ENCODE measurements at regions not wholly inside any gene's neighbourhood (a gene's known extent, or its start where the extent isn't known, plus 50 kb on each side); places are given as distances from the start of the nearest gene placed in this dataset.
"Not testable (repeated sequence)": the region's sequence is repeated elsewhere in the genome, so short reads cannot be mapped to it uniquely, and the experiment has no call there.

DNA sequence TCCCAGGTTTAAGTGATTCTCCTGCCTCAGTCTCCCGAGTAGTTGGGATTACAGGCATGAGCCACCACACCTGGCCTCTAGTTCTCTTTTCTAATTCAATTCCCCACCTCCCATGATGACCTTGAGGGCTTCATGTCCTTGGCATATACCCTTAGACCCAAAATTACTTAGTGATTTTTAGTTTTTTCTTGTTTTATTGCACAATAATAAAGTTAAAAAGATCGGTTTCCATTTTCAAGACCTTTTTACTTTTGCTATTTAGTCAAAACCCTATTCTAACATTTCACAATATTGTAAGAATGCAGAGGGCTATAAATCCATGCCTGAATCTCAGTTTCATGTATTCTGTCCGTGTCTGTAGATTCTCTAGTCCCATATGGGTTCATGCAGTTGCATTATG lies 354.6 kb upstream of the FANCL start:
- Histone ChIP-seq H3K36me3 (no peaks in the 10 kb centered on the region), H3K9me3 (no peaks in the 10 kb centered on the region), H3K27me3 (no peaks in the 10 kb centered on the region), H3K27ac (no peak overlapping the region), H3K4me3 (no peak overlapping the region), H3K4me1 (no peaks in the 10 kb centered on the region)
- no peak for DNase-seq
- TF ChIP-seq POLR2A (IDR thresholded peaks at IDR 0.05) (no peak), CTCF (IDR thresholded peaks at IDR 0.05) (no peak)

DNA sequence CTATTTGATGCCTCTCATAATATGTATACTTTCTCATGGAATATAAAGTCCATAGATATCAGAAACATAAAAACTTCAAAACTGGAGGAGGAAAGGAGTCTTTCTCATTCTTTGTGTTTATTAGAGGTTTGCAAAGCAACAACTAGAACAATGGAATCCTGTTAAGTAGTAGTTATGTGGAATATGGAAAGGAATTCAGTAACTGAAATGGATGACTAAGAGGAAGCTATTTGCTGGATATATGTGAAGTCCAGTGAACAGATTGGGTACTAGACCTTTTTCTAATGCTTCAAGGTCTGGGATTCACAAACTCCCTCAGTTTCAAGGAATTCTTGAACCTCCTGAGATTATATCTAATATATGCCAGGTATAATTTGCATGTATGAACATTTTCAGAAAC lies 353.6 kb upstream of the FANCL start:
- no peaks in the 10 kb centered on the region for H3K27me3 ChIP-seq
- no peaks in the 10 kb centered on the region for H3K36me3 ChIP-seq
- H3K4me1 ChIP-seq = no peaks in the 10 kb centered on the region
- H3K27ac ChIP-seq = no peak overlapping the region
- H3K4me3 ChIP-seq = no peak overlapping the region
- TF ChIP-seq CTCF (IDR thresholded peaks at IDR 0.05) (no peak), POLR2A (IDR thresholded peaks at IDR 0.05) (no peak)
- DNase-seq = no peak
- no peaks in the 10 kb centered on the region for H3K9me3 ChIP-seq

DNA sequence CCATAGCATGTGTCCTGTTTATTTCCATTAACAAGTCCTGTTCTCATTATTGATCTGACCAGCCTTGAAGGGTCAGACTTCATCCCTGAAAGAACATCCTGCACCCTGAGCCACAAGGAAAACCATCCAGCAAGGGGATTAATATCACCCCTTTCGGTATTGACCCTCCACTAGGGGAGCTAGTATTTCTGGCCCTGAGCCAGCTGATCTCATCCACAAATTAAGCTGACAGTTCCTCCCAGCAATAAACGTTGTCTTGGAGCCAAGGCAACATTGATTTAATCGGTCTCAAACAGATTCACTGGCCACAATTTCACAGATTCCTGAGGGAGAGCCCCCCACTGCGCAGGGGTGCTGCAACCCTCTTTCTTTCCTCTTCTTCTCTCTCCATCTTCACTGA lies 353.1 kb upstream of the FANCL start:
- H3K4me1 ChIP-seq = no peaks in the 10 kb centered on the region
- no peaks in the 10 kb centered on the region for H3K9me3 ChIP-seq
- TF ChIP-seq CTCF (IDR thresholded peaks at IDR 0.05) = no peak
- no peak for TF ChIP-seq POLR2A (IDR thresholded peaks at IDR 0.05)
- no peak overlapping the region for H3K4me3 ChIP-seq
- H3K27ac ChIP-seq = no peak overlapping the region
- H3K27me3 ChIP-seq = no peaks in the 10 kb centered on the region
- no peaks in the 10 kb centered on the region for H3K36me3 ChIP-seq
- DNase-seq = no peak

GRCh38 chr2:58586178-58586577 lies 345.1 kb upstream of the FANCL start:
- not testable (repeated sequence) for DNase-seq, H3K4me3 ChIP-seq, H3K27ac ChIP-seq, H3K9me3 ChIP-seq, H3K27me3 ChIP-seq, H3K36me3 ChIP-seq, H3K4me1 ChIP-seq

- no peaks in the 10 kb centered on the region for H3K9me3 ChIP-seq
- TF ChIP-seq CTCF (IDR thresholded peaks at IDR 0.05) = no peak
- no peak for TF ChIP-seq POLR2A (IDR thresholded peaks at IDR 0.05)
- DNase-seq = no peak
Observed at GRCh38 chr2:58585233-58585632, 344.1 kb upstream of the FANCL start.

DNA sequence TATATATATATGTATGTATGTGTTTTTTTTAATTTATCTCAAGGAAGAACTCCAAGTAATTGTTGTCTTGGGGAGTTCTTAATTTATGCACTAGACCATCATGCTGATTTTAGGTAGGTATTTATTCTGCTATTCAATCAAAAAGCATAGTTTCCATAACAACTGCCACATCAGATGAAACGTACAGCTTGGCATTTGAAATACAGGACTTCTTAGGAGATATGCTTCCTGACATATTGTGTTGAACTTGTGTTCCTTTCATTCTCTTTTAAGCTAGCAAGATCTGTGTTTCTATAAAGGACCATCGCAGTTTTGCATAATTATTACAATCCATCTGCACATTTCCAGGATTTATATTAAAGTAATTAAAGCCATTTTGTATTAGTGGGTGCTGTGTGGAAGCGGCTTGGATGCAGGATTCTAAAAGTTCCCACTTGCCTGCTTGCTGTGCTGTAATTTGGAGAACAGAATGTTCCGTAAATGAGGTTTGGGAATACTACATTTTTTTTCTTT lies 343.5 kb upstream of the FANCL start:
- no peak overlapping the region for H3K4me3 ChIP-seq
- TF ChIP-seq CTCF (IDR thresholded peaks at IDR 0.05) = no peak
- no peak for TF ChIP-seq POLR2A (IDR thresholded peaks at IDR 0.05)
- DNase-seq = no peak
- H3K27me3 ChIP-seq = no peaks in the 10 kb centered on the region
- H3K9me3 ChIP-seq = no peaks in the 10 kb centered on the region
- H3K4me1 ChIP-seq = no peaks in the 10 kb centered on the region
- H3K27ac ChIP-seq = no peak overlapping the region
- H3K36me3 ChIP-seq = no peaks in the 10 kb centered on the region

More at GRCh38 chr2:58585233-58585632, 344.1 kb upstream of the FANCL start:
- Histone ChIP-seq H3K4me1 (no peaks in the 10 kb centered on the region), H3K27ac (no peak overlapping the region), H3K36me3 (no peaks in the 10 kb centered on the region), H3K4me3 (no peak overlapping the region), H3K27me3 (no peaks in the 10 kb centered on the region)

Data from Peyer's patch (tissue), 4 donors.